Right renal cortex interstitium (tissue), 3 donors: ENCODE measurements at regions not wholly inside any gene's neighbourhood (a gene's known extent, or its start where the extent isn't known, plus 50 kb on each side); places are given as distances from the start of the nearest gene placed in this dataset.

ENCODE experiments used
- DNase-seq, 3 donors: peaks; one replicate each; pipeline ENCODE4 v3.0.0-alpha.2; 2013; ENCODE audit warnings: low read depth in 3 of 3, low spot score in 2 of 3

GRCh38 chr1:25042331-25043227 lies 112.5 kb upstream of the RUNX3 start:
- DNase-seq = no peak

- DNase-seq = no peak
These were observed 111.8 kb upstream of the RUNX3 start for GRCh38 chr1:25041916-25042315.

GRCh38 chr1:25040122-25040685 lies 110.1 kb upstream of the RUNX3 start:
- no peak for DNase-seq

GRCh38 chr1:25039229-25039628 lies 109.2 kb upstream of the RUNX3 start:
- DNase-seq = no peak

- DNase-seq = no peak
These were observed 108.6 kb upstream of the RUNX3 start for GRCh38 chr1:25038699-25039098.

GRCh38 chr1:25037174-25038074 lies 107.3 kb upstream of the RUNX3 start:
- DNase-seq = no peak

- no peak for DNase-seq
These were observed 106.1 kb upstream of the RUNX3 start for GRCh38 chr1:25036117-25036546.

- no peak for DNase-seq
These were observed 105.5 kb upstream of the RUNX3 start for GRCh38 chr1:25035523-25036116.

- DNase-seq = no peak
These were observed 104.9 kb upstream of the RUNX3 start for GRCh38 chr1:25034736-25035522.

- no peak for DNase-seq
These were observed 104.0 kb upstream of the RUNX3 start for GRCh38 chr1:25033828-25034705.

GRCh38 chr1:25033030-25033827 lies 103.2 kb upstream of the RUNX3 start:
- no peak for DNase-seq

- DNase-seq = no peak
These were observed 102.0 kb upstream of the RUNX3 start for GRCh38 chr1:25031966-25032667.

GRCh38 chr1:25031601-25031965 lies 101.5 kb upstream of the RUNX3 start:
- no peak for DNase-seq

- DNase-seq = no peak
These were observed 100.9 kb upstream of the RUNX3 start for GRCh38 chr1:25030674-25031589.

GRCh38 chr1:25030012-25030411 lies 99.9 kb upstream of the RUNX3 start:
- no peak for DNase-seq

GRCh38 chr1:25028907-25029599 lies 99.0 kb upstream of the RUNX3 start:
- no peak for DNase-seq
